ENCODE measurements at regions not wholly inside any gene's neighbourhood (a gene's known extent, or its start where the extent isn't known, plus 50 kb on each side); places are given as distances from the start of the nearest gene placed in this dataset.

DNA sequence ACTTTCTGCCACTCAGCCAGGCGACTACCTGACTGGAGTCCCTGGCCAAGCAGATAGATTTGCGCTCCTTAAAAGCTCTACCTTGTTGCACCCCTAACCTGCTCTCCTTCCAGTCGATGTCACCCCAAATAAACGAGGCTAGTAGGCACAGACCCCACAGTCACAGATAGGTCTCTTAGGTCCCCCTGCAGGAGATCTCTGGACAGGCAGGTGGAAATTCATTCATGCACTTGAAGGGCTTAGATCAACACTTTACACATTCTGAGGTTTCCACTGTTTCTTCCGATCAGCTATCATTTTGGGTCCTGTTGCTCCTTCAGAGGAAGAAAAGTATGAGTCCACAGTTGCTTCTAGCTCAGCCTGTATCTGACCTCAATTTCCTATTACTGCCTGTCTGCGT, 272.6 kb upstream of the FMN2 start:
- Histone ChIP-seq H3K4me1 (ENCODE audit: control insufficient read depth, insufficient read depth, low read length) (no peaks in the 10 kb centered on the region), H3K9me3 (ENCODE audit: control insufficient read depth, low read length) (no peaks in the 10 kb centered on the region), H3K27ac (ENCODE audit: insufficient read depth, low read depth, low read length, poor library complexity, severe bottlenecking) (no peak overlapping the region), H3K4me3 (ENCODE audit: insufficient read depth, low read depth, low read length) (no peak overlapping the region), H3K27me3 (ENCODE audit: control insufficient read depth, insufficient read depth, low read length, poor library complexity, severe bottlenecking) (no peaks in the 10 kb centered on the region), H3K36me3 (ENCODE audit: control insufficient read depth, insufficient read depth, low read length) (no peaks in the 10 kb centered on the region)
- 90 to 92% methylated on average over 6 of the region's 6 CpGs for WGBS, 2 experiments

DNA sequence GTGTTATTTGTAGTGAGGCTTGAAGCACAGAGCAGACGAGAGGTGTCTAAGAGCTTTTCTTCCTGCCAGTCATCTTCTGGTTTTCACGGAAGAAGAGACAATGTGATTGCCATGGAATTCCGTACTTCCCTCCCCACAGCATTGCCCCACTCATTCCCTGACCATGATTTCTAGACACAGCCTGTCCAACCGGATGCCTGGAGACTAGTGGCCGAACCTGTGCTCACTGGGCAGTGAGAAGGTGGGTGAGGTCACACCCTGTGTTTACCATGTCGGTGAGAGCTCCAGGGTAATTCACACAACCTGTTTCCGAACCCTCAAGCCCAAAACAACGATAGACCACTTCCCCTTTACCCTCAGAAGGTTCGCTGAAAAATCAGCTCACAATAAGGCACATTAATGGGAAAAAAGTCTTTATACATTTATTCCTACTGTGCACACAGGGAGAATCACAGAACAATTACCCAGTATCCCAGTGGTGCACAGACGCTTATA, 271.9 kb upstream of the FMN2 start:
- Histone ChIP-seq H3K27me3 (ENCODE audit: control insufficient read depth, insufficient read depth, low read length, poor library complexity, severe bottlenecking) (no peaks in the 10 kb centered on the region), H3K4me1 (ENCODE audit: control insufficient read depth, insufficient read depth, low read length) (no peaks in the 10 kb centered on the region), H3K36me3 (ENCODE audit: control insufficient read depth, insufficient read depth, low read length) (no peaks in the 10 kb centered on the region), H3K9me3 (ENCODE audit: control insufficient read depth, low read length) (no peaks in the 10 kb centered on the region), H3K4me3 (ENCODE audit: insufficient read depth, low read depth, low read length) (no peak overlapping the region), H3K27ac (ENCODE audit: insufficient read depth, low read depth, low read length, poor library complexity, severe bottlenecking) (no peak overlapping the region)
- 95% methylated on average over 10 of the region's 10 CpGs for whole genome bisulfite sequencing, 2 experiments

DNA sequence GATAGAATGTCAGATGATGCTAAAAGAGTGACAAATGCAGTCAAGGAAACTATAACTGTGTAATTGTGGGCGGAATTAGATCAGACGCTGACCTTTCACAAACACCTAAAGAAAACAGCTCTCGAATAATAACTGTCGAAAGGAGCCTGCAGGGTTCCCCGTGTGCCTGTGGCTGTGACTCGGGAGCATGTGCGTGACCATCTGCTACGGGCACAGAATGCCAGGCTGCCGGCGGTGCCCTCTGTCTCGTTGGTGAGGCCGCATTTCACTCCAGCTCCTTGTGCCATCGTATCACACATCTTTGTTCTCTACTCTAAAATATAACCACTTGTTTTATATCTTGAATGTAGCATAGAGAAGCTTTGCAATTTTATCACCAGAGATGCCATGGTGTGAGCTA, 267.8 kb upstream of the FMN2 start:
- no peak overlapping the region for H3K27ac ChIP-seq (ENCODE audit: insufficient read depth, low read depth, low read length, poor library complexity, severe bottlenecking)
- no peaks in the 10 kb centered on the region for H3K4me1 ChIP-seq (ENCODE audit: control insufficient read depth, insufficient read depth, low read length)
- H3K4me3 ChIP-seq (ENCODE audit: insufficient read depth, low read depth, low read length): no peak overlapping the region
- no peaks in the 10 kb centered on the region for H3K36me3 ChIP-seq (ENCODE audit: control insufficient read depth, insufficient read depth, low read length)
- no peaks in the 10 kb centered on the region for H3K9me3 ChIP-seq (ENCODE audit: control insufficient read depth, low read length)
- no peaks in the 10 kb centered on the region for H3K27me3 ChIP-seq (ENCODE audit: control insufficient read depth, insufficient read depth, low read length, poor library complexity, severe bottlenecking)
- 91 to 93% methylated on average over 13 of the region's 13 CpGs for WGBS, 2 experiments

DNA sequence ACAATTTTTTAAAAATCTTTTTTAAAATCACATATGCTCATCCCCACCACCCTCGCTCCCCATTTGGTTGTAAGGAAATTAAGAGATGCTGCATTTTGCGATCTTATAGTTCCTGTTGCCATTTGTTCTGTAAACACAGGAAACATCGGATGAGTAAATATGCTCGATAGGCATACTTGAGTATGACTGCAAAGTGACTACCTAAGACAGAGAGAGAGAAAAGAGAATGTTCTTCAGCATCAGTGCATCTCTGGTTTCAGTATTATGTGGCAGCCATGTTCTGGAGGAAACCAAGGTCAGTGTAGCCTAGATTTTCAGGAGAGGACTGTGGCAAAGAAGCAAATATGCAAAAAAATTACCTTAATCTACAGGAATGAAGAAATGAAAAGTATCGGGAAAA, 265.5 kb upstream of the FMN2 start:
- Histone ChIP-seq H3K4me1 (ENCODE audit: control insufficient read depth, insufficient read depth, low read length) (no peaks in the 10 kb centered on the region), H3K4me3 (ENCODE audit: insufficient read depth, low read depth, low read length) (no peak overlapping the region), H3K9me3 (ENCODE audit: control insufficient read depth, low read length) (no peaks in the 10 kb centered on the region), H3K27me3 (ENCODE audit: control insufficient read depth, insufficient read depth, low read length, poor library complexity, severe bottlenecking) (no peaks in the 10 kb centered on the region), H3K36me3 (ENCODE audit: control insufficient read depth, insufficient read depth, low read length) (no peaks in the 10 kb centered on the region), H3K27ac (ENCODE audit: insufficient read depth, low read depth, low read length, poor library complexity, severe bottlenecking) (no peak overlapping the region)
- 94 to 95% methylated on average over 5 of the region's 5 CpGs for WGBS, 2 experiments

DNA sequence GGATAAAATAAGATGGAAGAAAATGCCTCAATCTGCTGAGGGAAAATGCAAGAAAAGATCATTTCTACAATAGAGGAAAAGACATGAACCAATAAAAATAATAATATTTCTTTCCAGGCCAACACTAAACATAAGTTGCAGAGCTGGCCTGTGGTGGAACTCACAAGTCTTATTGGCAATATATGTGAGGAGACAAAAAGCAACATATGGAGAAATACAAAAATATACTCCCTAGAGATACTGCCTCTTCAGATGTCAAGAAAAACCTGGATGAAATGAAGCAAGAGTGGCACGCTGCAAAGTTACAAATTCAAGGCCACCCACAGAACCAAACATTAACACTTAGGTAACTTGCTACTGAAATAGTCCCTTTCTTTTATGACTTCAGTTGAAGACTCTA, 264.9 kb upstream of the FMN2 start:
- Histone ChIP-seq H3K27me3 (ENCODE audit: control insufficient read depth, insufficient read depth, low read length, poor library complexity, severe bottlenecking) (no peaks in the 10 kb centered on the region), H3K27ac (ENCODE audit: insufficient read depth, low read depth, low read length, poor library complexity, severe bottlenecking) (no peak overlapping the region), H3K36me3 (ENCODE audit: control insufficient read depth, insufficient read depth, low read length) (no peaks in the 10 kb centered on the region), H3K4me3 (ENCODE audit: insufficient read depth, low read depth, low read length) (no peak overlapping the region), H3K4me1 (ENCODE audit: control insufficient read depth, insufficient read depth, low read length) (no peaks in the 10 kb centered on the region), H3K9me3 (ENCODE audit: control insufficient read depth, low read length) (no peaks in the 10 kb centered on the region)
- WGBS, 2 experiments: 92 to 100% methylated on average over 1 of the region's 1 CpG

DNA sequence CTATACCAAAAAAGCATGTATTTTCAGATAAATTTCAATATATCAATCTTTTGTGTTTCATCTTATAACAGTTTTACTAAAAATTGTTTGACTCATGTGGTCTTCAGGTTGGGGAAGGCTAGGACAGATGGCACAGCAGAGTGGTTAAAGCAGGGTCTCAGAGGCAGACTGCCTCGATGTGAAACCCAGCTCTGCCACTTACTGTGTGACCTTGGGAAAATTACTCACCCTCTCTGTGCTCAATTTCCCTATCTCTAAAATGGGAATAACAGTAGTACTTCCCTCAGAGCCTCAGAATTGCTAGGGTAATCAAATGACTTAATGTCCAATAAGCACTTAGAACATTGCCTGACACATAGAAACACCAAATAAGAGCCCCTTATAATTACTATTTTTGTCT, 262.1 kb upstream of the FMN2 start:
- no peaks in the 10 kb centered on the region for H3K4me1 ChIP-seq (ENCODE audit: control insufficient read depth, insufficient read depth, low read length)
- 92% methylated on average over 1 of the region's 1 CpG for WGBS, 2 experiments
- H3K27ac ChIP-seq (ENCODE audit: insufficient read depth, low read depth, low read length, poor library complexity, severe bottlenecking): no peak overlapping the region
- no peak overlapping the region for H3K4me3 ChIP-seq (ENCODE audit: insufficient read depth, low read depth, low read length)
- H3K36me3 ChIP-seq (ENCODE audit: control insufficient read depth, insufficient read depth, low read length): no peaks in the 10 kb centered on the region
- no peaks in the 10 kb centered on the region for H3K27me3 ChIP-seq (ENCODE audit: control insufficient read depth, insufficient read depth, low read length, poor library complexity, severe bottlenecking)
- no peaks in the 10 kb centered on the region for H3K9me3 ChIP-seq (ENCODE audit: control insufficient read depth, low read length)

DNA sequence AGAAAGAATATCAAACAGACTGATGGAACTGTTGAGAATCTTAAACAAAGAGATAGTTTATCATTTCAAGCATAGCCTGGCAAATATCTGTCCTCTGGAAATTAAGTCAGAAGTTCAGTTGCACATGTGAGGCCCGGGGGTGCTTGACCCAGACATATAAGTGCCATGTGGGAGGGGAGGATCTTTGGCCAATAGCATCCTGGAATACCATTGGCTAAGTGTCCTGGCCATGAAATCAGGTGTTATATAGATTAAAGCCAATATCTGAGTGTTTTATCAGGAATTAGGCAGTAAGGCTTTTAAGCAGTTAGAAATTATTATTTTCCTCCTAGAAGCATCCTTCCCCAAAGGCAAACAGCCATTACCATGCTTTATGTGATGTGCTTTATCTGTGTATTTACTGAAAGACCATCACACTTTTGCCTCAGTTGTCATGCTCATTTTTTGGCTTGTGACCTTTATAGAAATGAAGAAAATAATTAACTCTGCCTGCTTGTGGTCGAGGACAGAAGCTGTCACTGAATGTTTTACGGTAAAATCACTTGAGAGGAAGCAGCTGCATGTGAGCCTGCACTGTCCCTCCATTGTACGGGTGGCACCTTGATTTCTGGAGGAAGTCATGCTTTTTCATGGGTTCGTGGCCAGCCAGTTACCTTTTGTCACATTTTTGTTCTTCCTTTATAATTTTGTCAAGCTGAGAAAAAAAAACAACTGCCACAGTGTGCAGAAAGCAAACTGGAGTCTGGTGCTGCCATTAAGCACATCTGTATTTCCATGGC, 259.9 kb upstream of the FMN2 start:
- no peaks in the 10 kb centered on the region for H3K4me1 ChIP-seq (ENCODE audit: control insufficient read depth, insufficient read depth, low read length)
- H3K9me3 ChIP-seq (ENCODE audit: control insufficient read depth, low read length): no peaks in the 10 kb centered on the region
- H3K4me3 ChIP-seq (ENCODE audit: insufficient read depth, low read depth, low read length): no peak overlapping the region
- H3K27ac ChIP-seq (ENCODE audit: insufficient read depth, low read depth, low read length, poor library complexity, severe bottlenecking): no peak overlapping the region
- WGBS, 2 experiments: 93 to 97% methylated on average over 5 of the region's 5 CpGs
- H3K27me3 ChIP-seq (ENCODE audit: control insufficient read depth, insufficient read depth, low read length, poor library complexity, severe bottlenecking): no peaks in the 10 kb centered on the region
- no peaks in the 10 kb centered on the region for H3K36me3 ChIP-seq (ENCODE audit: control insufficient read depth, insufficient read depth, low read length)

DNA sequence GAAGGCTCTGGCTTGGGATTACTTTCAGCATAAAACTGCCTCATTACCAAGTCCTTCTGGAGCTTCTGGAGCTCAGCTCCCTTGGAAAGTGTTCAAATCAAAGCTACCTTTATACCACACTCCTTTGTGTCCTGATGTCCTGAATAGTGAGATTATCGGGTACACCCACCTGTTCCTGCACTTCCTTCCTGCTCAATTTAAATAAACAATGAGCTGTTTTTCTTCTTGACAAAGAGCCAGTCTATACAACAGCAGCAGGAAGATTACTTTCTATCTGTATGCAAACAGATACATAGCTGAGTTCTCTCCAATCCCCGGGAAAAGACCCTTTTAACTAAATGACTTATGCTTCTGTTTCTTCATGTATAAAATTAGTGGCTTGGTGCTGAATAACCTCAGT, 258.0 kb upstream of the FMN2 start:
- H3K27ac ChIP-seq (ENCODE audit: insufficient read depth, low read depth, low read length, poor library complexity, severe bottlenecking): no peak overlapping the region

DNA sequence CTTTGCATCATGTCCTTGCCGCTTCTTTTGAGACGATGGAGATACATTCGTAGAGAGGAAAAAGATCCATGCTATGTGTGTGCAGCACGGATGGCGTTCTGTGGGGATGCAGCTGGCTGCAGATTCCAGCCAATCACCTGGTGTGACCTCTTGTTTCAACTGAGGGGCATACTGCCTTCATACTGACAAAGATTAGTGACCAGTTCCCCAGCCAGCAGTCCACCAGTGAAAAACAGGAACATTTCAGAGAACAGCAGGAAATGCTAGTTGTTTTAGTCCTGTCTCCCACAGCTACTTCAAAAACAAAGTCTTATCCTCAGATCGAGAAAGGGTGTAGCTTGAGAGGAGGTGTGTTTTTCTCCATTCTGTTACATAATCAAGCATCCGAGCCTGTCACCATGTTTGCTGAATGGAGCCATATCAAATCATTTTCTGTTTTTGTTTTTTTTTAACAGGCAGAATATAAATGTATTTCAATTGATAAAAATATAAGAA, 255.7 kb upstream of the FMN2 start:
- WGBS, 2 experiments: 93 to 96% methylated on average over 6 to 7 of the region's 7 CpGs
- Histone ChIP-seq H3K4me1 (ENCODE audit: control insufficient read depth, insufficient read depth, low read length) (no peaks in the 10 kb centered on the region), H3K36me3 (ENCODE audit: control insufficient read depth, insufficient read depth, low read length) (no peaks in the 10 kb centered on the region), H3K27me3 (ENCODE audit: control insufficient read depth, insufficient read depth, low read length, poor library complexity, severe bottlenecking) (no peaks in the 10 kb centered on the region), H3K4me3 (ENCODE audit: insufficient read depth, low read depth, low read length) (no peak overlapping the region), H3K27ac (ENCODE audit: insufficient read depth, low read depth, low read length, poor library complexity, severe bottlenecking) (no peak overlapping the region), H3K9me3 (ENCODE audit: control insufficient read depth, low read length) (no peaks in the 10 kb centered on the region)

More for the DNA sequence above, 258.0 kb upstream of the FMN2 start:
- no peaks in the 10 kb centered on the region for H3K36me3 ChIP-seq (ENCODE audit: control insufficient read depth, insufficient read depth, low read length)
- no peak overlapping the region for H3K4me3 ChIP-seq (ENCODE audit: insufficient read depth, low read depth, low read length)
- 81 to 85% methylated on average over 1 of the region's 2 CpGs for WGBS, 2 experiments
- no peaks in the 10 kb centered on the region for H3K4me1 ChIP-seq (ENCODE audit: control insufficient read depth, insufficient read depth, low read length)
- H3K9me3 ChIP-seq (ENCODE audit: control insufficient read depth, low read length): no peaks in the 10 kb centered on the region
- no peaks in the 10 kb centered on the region for H3K27me3 ChIP-seq (ENCODE audit: control insufficient read depth, insufficient read depth, low read length, poor library complexity, severe bottlenecking)

DNA sequence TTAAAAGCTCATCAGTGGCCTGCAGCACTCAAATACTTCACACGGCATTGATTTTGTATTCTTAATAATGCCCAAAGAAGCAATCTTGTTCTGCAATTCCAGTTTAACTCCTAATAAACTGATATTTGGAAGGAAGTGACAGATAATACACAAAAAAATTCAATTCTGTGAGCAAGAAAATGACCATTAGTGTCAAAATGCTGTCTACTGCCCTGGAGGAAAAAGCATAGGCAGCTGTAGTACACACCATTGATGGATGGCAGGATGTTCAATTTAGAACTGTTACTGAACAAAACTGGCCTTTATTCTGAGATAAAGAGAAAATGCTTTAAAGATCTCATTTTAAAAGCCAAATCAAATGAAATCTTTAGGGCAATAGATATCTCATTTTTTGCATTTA, 251.3 kb upstream of the FMN2 start:
- Histone ChIP-seq H3K9me3 (ENCODE audit: control insufficient read depth, low read length) (no peaks in the 10 kb centered on the region), H3K4me3 (ENCODE audit: insufficient read depth, low read depth, low read length) (no peak overlapping the region), H3K4me1 (ENCODE audit: control insufficient read depth, insufficient read depth, low read length) (no peaks in the 10 kb centered on the region), H3K27ac (ENCODE audit: insufficient read depth, low read depth, low read length, poor library complexity, severe bottlenecking) (no peak overlapping the region), H3K27me3 (ENCODE audit: control insufficient read depth, insufficient read depth, low read length, poor library complexity, severe bottlenecking) (no peaks in the 10 kb centered on the region), H3K36me3 (ENCODE audit: control insufficient read depth, insufficient read depth, low read length) (no peaks in the 10 kb centered on the region)
- WGBS, 2 experiments: 83 to 92% methylated on average over 1 of the region's 1 CpG
